Stimulated activated CD4-positive, alpha-beta T cell treated with anti-CD3 and anti-CD28 coated beads, Interleukin-4, amount 100 ng/mL, for 1 hour (primary cell): ENCODE measurements at regions not wholly inside any gene's neighbourhood (a gene's known extent, or its start where the extent isn't known, plus 50 kb on each side); places are given as distances from the start of the nearest gene placed in this dataset.

ENCODE experiments used
- DNase-seq: peaks from one replicate; pipeline ENCODE4 v3.0.0-alpha.2; 2020

DNA sequence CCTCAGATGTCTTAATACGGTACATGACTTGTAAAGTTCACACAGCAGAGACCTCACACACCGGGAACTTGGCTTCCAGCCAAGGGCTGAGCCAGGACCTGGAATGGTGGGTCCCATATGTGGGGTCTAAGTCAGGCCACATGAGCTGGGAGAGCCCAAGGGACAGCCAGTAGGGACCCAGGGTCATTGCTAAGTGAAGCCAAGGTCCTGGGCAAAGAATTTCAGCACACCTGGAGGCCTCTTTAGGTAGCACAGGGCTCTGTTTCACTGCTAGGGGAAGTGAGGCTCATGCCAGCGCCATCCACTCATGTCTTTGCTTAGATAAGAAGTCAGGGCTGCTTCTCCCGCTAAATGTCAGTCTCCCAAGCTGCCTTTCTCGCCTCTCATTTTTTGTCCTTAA is 116.6 kb upstream of the TLE3 start:
- no peak for DNase-seq

DNA sequence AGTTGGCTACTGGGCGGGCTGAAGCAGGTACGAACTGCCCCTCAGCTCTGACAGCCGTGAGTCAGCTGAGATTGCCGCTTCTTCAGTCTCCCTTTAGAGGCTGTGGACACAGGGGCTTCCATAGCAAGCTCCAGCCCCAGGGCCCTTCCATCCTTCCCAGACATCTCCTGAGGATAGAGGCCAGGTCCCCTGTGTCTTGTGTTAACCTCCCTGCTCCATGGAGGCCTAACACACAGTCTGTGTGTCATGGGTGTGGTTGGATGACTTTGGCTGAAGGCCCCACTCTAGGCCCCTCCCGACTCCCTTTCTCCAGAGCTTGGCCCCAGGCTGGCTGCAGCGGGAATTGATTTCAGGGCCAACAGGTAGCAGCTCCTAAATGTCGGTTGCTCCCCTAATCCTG is 116.1 kb upstream of the TLE3 start:
- DNase-seq = no peak

DNA sequence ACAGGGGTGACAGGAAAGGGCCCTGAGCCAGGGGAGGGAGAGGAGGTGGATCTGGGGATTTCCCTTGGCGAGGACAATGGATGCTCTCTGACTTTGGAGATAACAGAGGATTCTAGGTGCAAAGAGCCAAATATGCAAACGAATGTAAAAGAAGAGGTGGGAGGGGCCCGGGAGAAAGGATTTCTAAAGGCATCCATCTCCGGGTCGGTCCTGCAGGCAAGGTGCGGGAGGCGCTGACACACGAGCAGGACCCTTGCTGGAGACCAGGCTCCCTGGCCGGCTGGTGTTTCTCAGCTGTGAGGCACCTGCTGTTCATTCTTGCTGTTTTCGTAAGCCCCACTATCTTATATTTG is 115.2 kb upstream of the TLE3 start:
- no peak for DNase-seq

DNA sequence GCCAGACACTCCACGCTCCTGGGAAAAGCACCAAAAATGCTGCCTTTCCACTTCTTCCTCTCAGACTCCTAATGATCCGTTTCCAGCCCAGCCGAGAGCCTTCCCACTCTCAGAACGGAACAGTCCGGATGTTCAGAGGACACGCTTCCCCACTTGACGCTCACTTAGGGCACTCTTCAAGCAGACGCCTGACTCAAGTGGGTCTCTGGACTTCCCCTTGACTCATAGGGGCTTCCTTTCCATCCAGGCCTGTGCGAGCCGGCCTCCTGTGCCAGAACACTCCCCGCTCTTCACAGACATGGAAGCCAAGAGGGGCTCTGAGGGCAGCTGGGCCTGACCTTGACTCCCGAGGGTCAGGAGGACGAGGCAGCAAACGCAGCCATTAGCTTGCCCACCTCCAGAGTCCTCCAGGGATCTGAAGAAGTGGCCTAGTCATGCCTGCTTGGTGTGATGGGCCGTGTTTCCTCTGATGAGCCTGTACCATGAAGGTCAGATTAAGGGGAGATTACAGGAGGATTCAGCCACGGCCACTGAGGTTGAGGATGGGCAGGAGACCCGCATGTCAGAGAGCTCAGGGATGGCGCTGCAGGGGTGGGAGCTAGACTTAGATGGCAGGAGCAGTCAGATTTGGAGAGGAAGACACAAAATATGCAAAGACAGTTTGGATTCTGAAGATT is 114.7 kb upstream of the TLE3 start:
- no peak for DNase-seq

DNA sequence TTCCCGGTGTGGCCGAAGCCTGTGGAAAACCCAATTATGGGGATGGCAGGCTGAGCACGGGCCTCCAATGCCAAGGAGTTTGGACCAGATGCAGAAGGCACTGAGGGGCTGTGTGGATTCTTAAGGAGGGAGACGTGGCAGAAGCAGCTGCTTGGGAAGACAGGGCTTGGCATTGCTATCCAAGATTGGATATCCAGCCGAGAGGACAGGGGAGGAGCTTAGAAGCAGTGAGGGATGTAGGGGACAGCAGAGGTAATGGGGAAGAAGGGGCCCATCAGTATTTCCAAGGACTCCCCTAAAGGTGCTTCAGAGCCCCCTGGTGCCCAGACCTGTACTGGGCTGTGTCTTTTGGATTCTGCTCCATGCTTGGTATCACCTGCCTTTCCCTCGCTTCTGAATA is 112.8 kb upstream of the TLE3 start:
- DNase-seq = no peak

DNA sequence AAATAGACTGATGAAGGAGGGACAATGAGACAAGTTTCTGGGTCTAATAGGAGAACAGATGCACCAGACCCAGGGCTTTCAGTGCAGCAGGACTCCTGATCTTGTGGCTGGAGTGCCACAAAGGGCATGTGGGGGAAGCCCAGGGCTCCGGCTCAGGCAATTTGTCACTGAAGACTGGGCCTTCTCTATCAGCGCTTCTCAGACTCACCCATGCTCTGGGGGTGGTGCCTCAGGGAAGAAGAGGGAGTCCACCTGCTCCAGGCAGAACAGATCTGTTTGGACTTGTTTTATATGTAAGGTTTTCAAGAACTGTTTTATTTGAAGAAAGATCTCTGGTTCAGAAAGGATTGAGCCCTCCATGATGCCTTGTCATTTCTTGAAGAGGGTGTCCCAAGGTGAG is 112.4 kb upstream of the TLE3 start:
- DNase-seq = no peak

DNA sequence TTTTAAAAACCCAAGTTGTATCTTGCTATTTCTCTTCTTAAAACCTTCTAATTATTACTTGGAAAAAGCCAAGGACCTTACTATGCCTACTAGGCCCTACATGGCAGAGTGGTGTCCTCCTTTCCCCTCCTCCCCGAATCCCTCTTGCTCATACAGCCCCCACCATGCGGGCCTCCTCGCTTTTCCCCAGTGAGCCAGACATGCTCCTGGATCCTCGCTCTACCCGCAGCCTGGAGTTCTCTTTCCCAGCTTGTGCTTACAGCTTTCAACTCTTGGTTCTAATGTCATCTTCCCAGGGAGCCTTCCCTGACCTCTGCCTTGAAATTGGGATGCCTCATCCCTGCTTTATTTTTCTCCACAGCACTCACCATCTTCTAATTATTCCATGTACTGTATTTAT is 111.8 kb upstream of the TLE3 start:
- no peak for DNase-seq

DNA sequence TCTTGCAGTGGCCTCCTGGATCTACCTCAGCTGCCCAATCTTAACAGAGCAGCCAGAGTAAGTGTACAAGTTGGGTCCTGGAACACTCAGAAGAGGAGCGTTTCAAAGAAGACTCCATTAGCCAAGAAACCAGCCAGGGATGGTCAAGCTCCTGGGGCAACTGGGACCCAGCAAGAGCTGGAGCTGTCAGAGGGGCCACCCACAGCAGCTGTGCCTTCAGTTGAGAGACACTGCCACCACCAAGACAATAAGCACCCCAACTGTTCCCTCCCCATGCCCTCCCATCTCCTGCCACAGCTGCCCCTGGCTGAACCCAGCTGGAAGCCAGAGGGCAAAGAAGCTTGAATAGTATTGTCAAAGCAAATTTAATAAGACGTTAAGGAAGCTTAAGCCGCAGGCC is 110.6 kb upstream of the TLE3 start:
- no peak for DNase-seq

DNA sequence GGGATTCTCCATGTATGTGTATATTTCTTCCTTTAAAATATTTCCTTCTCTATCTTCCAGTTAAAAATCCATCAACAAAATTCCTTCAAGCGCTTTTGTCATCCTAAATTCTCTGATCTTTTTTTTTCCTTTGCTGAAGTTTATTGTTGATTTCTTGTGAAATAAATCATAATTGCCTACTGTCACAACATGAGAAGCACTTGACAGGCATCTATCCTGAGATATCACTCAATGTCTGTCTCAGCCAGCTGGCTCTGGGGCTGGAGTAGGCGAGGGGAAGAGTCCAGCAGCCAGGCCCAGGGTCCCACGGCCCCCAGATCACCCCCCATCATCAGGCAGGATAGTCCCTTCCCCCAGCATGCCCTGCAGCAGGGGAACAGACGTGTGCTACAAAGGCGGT is 109.0 kb upstream of the TLE3 start:
- DNase-seq = no peak

DNA sequence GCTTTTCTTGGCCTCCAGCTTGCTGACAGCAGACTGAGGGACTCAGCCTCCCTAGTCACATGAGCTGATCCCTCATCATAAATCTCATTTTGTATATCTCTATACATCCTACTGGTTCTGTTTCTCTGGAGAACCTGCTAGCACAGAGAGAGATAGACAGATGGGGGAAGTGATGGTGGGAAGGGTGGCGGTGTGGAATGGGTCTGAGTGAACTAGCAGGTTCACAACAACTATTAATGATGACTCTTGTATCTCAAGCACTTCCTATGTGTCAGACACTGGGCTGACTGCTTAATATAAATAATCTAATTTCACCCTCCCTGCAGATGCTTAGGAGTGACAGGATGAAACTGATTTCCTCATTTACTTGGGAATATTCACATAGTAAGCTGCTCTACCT is 106.9 kb upstream of the TLE3 start:
- no peak for DNase-seq

DNA sequence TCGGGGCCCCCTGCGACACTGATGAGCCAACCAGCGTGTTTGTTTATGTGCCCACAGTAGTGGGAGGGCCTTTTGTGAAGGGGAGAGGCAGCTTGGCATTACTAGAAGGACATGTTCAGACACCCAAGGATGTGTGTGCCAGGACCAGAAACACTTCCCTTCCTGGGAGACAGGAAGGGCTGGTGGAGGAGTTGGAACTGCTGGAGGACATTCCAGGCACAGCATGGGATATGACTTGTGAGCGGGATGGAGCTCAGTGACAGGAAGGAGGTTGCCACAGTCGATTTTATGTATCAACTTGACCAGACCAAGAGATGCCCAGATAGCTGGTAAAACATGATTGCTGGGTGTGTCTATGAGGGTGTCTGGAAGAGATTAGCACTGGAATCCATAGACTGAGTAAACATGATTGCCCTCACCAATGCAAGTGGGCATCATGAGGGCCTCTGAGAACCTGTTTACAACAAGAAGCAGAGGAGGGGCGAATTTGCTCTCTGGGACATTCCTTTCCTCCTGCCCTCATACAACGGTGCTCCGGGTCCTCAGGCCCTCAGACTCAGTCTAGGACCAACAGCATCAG is 106.4 kb upstream of the TLE3 start:
- no peak for DNase-seq

DNA sequence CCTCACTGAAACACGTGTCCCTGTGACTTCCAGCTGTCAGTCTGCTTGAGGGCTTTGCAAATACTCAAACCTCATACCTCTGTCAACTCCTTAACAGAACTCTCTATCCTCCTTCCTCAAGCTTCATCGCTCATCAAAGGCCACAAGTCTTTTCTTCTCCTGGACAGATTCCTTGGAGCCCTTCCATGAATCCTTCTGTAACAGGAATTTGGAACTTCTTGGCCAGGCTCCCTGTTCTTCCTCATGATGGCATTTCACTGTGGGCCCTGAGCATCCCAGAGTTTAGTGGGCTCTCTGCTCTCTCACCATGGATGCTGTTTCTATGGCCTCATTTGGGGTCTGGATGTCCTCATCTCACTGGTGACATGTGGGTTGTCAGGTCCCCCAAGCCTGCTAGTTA is 105.0 kb upstream of the TLE3 start:
- no peak for DNase-seq

DNA sequence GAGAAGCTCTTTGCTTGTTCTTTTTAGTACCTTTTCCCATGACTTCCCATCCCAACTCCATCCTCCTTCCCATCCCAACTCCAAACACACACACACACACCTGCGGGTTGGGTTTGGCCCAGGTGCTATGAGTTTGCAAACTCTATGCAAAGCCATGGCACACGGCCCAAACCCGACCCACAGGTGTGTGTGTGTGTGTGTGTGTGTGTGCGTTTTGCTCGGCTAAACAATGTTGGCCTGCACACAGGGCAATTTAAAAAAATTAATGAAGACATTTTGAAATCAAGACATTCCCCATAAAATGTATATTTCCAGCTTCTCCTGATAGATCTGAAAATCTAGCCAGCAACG is 103.7 kb upstream of the TLE3 start:
- no peak for DNase-seq

DNA sequence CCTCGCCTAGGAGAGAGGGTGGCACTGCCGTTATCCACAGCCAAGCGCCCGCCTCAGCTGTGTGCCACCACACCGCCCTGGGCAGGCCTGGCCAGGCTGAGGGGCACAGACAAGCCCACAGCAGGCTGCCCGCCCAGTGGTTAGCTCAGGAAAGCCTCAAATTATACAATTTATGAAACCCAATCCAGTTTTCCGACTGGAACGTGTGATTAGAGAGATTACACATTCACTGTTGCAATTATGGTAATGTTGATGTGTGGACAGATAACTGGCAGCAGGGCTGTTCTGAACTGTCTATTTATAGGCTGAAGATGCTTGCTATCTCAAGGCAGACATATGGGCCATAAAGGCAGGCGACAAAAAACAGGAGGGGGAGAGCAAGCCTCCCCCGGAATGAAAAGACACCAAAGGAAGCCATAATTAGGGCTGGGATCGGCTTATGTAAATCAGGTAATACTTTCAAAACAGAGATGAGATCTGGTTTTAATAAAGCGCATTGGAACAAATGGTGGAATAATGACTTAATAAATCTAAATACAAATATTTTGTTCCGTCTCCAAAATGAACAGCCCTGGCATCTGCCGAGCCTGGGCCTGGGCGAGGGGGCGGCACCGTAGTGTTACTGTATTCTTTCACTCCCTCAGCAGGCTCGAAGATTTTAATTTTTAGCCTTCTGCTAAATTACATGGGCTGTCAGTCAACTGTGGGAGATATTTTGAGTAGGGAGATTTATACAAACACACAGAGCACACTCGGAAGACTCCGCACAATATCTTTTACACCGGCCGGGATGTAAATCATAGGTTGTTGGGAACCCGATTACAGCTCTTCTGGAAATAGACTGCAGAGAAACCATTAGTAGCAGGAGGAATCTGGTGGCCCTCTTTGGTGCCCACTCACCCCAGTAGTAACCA is 103.1 kb upstream of the TLE3 start:
- no peak for DNase-seq

DNA sequence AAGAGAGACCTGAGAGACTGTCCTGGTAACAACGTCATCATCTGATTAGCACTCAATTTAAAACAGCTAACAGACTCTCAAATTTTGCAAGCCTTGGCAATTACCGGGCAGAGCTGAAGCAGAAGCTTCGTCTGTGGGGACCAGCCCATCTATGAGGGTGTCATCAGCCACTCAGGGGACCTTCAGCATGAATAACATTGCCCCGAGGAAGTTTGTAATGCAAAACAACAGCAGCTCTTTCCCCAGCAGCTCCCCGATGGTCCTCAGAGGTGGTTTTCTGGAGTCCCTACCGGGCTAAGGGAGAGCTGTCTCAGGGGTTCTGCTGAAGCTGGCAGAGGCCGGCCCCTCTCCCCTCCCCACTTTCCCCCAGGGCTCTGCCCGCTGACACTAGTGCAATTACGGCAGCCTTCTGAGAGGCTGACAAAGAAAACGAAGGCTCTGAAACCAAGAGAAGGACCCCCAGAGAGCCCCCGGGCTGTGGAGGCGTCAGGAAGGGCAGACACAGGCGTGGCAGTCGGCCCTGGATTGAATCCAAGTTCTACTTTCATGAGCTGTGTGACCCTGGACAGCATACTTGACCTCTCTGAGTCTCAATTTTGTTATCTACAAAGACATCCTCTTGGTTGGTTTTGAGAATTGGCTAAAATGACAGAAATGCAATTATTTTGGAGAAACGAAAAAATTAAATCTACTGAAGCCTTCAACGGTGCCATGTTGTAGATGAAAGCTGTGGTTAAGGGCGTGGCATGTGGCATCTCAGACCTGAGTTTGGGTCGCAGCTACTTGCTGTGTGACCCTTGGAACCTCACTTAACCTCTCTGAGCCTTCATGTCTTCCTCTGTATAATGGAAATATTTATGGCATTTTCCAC is 102.1 kb upstream of the TLE3 start:
- DNase-seq = no peak

DNA sequence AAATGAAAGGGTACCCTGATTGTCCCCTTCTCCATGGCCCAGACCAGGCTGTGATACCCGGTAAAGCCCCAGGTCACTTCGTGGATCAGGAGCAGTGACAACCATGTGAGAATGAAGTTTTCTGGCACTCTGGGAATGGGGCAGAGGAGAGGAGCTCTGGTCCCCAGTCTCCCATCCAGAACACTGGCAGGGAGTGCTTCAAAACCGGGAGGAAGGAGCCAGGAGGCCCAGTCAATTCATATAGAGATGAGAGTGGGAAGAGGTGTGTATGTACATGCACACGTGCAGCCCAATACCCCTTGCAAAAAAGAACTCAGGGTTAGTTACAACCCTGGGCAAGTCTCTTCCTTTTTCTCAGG is 101.4 kb upstream of the TLE3 start:
- DNase-seq = no peak

DNA sequence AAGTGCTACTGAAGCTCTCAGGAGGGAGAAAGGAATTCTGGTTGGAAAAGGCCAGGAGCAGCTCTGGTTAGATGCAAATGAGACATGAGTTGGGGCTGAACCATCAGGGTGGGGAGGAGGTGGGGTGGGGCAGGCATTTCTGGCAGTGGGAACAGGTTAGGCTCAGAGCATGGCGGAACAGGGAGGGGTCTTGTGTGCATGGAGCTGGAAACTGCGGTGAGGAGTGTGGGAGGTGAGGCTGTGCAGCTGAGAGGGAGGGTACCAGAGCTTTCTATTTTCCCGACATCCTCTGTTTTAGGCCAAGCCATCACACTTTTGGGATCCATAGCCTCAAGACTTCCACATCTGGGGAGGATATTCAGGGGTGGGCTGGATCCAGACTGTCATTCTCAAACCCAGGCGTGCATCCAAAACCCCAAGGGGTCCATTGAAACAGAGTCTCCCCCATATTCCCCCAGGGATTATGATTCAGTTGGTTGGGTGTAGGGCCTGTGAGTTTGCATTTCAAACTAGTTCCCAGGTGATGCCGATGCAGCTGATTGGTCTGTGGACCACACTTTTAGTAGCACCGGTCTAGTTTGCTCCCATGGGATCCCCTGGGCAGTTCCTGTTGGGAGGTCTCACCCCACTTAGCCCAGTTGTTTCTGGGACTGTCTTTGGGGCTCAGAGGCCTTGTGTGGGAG is 100.9 kb upstream of the TLE3 start:
- DNase-seq = no peak

DNA sequence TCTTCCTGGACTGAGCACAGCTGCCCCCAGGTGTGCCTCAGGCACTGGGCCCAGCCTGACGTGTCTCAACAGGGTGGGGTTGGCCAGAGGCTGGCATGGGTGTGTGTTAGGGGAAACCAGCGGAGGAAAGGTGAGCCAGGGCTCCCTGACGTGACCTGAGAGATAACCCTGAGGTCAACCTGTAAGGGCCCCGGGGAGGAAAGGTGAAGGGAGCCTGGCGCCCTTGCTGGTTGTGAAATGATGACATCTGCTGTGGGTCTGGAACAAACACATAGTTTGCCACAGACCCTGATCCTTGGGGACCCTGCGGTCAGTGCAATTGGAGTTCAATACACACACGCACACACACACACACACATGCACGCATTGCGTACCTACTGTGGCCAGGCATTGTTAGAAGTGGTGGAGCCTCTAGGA is 100.2 kb upstream of the TLE3 start:
- DNase-seq = no peak

DNA sequence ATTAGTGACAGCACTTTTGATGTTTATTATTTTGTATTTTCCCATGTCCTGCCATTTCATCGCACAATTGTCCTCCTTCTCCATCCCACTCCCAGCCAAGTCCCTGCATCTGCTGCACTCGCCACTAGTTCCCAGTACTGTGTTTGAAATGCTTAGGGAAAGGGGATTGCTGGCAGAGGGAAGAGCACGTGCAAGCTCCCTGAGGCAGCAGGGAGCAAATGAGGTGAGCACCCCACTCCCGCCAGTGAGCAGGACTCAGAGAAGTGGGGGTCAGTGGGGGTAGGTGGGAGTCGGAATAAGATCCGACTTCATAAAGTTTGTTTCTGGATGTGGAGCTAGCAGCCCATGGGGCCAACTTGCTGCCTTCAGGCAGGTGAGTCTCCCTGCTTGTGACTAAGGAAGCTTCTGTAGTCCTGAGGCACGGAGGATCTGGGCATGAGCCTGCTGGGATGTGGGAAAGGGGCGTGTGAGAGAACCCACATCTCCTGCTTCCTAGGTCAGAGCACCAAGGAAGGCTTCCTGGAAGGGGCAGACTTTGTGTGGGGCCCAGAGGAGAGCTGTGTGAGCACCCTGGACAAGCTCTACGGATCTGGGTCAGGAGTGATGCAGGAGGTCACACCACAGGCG is 99.7 kb upstream of the TLE3 start:
- DNase-seq = no peak

DNA sequence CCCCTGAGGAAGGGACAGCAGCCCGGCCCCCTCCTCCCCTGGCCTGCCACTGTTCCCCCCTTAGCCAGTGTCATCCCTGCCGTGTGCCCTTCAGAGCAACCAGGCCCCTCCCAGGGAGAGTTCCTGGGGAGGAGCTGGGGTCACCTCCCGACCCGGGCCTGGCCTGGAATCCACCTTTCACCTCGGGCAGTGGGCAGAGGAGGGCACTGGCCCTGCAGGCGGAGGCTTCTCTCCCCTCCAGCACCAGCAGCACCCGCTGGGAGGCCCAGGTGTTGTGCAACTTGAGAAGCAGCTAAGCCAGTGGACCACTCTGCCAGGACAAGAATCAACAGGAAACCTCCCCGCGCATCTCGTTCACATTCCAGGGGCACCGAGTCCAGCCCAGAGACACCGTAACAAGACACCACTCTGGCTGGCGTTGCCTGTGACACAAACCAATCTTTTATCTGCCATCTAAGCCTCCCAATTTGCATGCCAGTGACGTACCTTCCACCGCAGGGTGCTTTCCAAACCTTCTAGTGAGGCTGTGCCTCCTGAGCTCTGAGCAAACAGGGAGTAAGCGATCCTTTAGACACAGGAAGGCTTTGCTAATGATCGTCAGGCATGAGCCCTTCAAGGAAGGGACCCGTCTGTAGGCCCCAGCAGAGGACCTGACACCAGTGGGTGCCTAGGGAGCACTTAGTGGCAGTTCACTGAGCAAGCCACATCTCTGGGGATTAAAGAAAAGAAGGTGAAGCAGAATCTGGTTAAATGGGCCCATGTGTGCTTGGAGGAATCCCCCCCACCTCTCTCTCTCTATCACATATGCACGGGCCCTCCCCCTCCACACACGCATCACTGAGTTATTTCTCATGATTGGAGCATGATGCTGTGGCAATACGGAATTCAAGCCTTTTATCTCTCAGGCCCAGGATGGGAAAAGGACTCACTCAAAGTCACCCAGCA is 98.9 kb upstream of the TLE3 start:
- peak; percentile 42 for DNase-seq
